Neural cell (in vitro differentiated cells): ENCODE measurements at regions not wholly inside any gene's neighbourhood (a gene's known extent, or its start where the extent isn't known, plus 50 kb on each side); places are given as distances from the start of the nearest gene placed in this dataset.

ENCODE experiments used
- CTCF ChIP-seq: fragments of 450-650 bp; IDR thresholded peaks from 2 replicates; pipeline ENCODE4 v1.5.1; 2014; ENCODE audit warnings: antibody characterized with exemption, mild to moderate bottlenecking, moderate library complexity; ENCODE audit not compliant: poor library complexity, severe bottlenecking
- EP300 ChIP-seq: fragments of 450-650 bp; conservative IDR thresholded peaks from 2 replicates; pipeline ENCODE4 v1.6.1; 2014; ENCODE audit warnings: antibody characterized with exemption, mild to moderate bottlenecking, moderate library complexity; ENCODE audit not compliant: poor library complexity, severe bottlenecking
- EZH2 ChIP-seq: fragments of 200-600, 300-800 bp; shearing (Covaris generic), sonication (generic); IDR thresholded peaks from 2 replicates; pipeline ENCODE4 v1.6.1; 2014; ENCODE audit warnings: antibody characterized with exemption, low read length, borderline replicate concordance, mild to moderate bottlenecking; ENCODE audit not compliant: insufficient read depth, poor library complexity, severe bottlenecking
- SMC3 ChIP-seq: fragments of 450-650 bp; conservative IDR thresholded peaks from 2 replicates; pipeline ENCODE4 v1.6.1; 2014; ENCODE audit warnings: antibody characterized with exemption, mild to moderate bottlenecking, moderate library complexity; ENCODE audit not compliant: poor library complexity

- TF ChIP-seq CTCF, result no peak
- TF ChIP-seq EP300, result no peak
- no peak for TF ChIP-seq EZH2
- TF ChIP-seq SMC3, result no peak
Observed at GRCh38 chr21:22450507-22450906, 1452.3 kb downstream of the NCAM2 start.
